ENCODE measurements at regions not wholly inside any gene's neighbourhood (a gene's known extent, or its start where the extent isn't known, plus 50 kb on each side); places are given as distances from the start of the nearest gene placed in this dataset.

- no peaks in the 10 kb centered on the region for H3K4me1 ChIP-seq (ENCODE audit: control insufficient read depth, insufficient read depth, low read length)
- H3K27ac ChIP-seq (ENCODE audit: low read length) = no peak overlapping the region
- no peaks in the 10 kb centered on the region for H3K27me3 ChIP-seq (ENCODE audit: control insufficient read depth, insufficient read depth, low read length)
- DNase-seq = no peak
- H3K36me3 ChIP-seq (ENCODE audit: control insufficient read depth, insufficient read depth, low read length) = no peaks in the 10 kb centered on the region
- no peak overlapping the region for H3K4me3 ChIP-seq (ENCODE audit: low read length)
- no peaks in the 10 kb centered on the region for H3K9me3 ChIP-seq (ENCODE audit: control insufficient read depth, low read depth, low read length)
- 80% methylated on average over 1 of the region's 7 CpGs for WGBS (ENCODE audit: insufficient coverage, low lambda C conversion rate)
These were observed 81.1 kb upstream of the RFX8 start for GRCh38 chr2:101556033-101556459.

GRCh38 chr2:101551336-101551888, 76.5 kb upstream of the RFX8 start:
- H3K9me3 ChIP-seq (ENCODE audit: control insufficient read depth, low read depth, low read length) = no peaks in the 10 kb centered on the region
- no peak overlapping the region for H3K27ac ChIP-seq (ENCODE audit: low read length)
- DNase-seq = no peak
- WGBS (ENCODE audit: insufficient coverage, low lambda C conversion rate) = 60% methylated on average over 1 of the region's 5 CpGs
- no peaks in the 10 kb centered on the region for H3K36me3 ChIP-seq (ENCODE audit: control insufficient read depth, insufficient read depth, low read length)
- H3K4me1 ChIP-seq (ENCODE audit: control insufficient read depth, insufficient read depth, low read length) = no peaks in the 10 kb centered on the region
- H3K27me3 ChIP-seq (ENCODE audit: control insufficient read depth, insufficient read depth, low read length) = no peaks in the 10 kb centered on the region
- H3K4me3 ChIP-seq (ENCODE audit: low read length) = no peak overlapping the region

GRCh38 chr2:101550555-101550954, 75.6 kb upstream of the RFX8 start:
- no CpG with 5 or more reads among the region's 3 CpGs for WGBS (ENCODE audit: insufficient coverage, low lambda C conversion rate)
- H3K4me3 ChIP-seq (ENCODE audit: low read length) = no peak overlapping the region
- H3K36me3 ChIP-seq (ENCODE audit: control insufficient read depth, insufficient read depth, low read length) = no peaks in the 10 kb centered on the region
- H3K27me3 ChIP-seq (ENCODE audit: control insufficient read depth, insufficient read depth, low read length) = no peaks in the 10 kb centered on the region
- no peak overlapping the region for H3K27ac ChIP-seq (ENCODE audit: low read length)
- H3K9me3 ChIP-seq (ENCODE audit: control insufficient read depth, low read depth, low read length) = no peaks in the 10 kb centered on the region
- no peaks in the 10 kb centered on the region for H3K4me1 ChIP-seq (ENCODE audit: control insufficient read depth, insufficient read depth, low read length)
- no peak for DNase-seq

GRCh38 chr2:101549371-101549770, 74.5 kb upstream of the RFX8 start:
- Histone ChIP-seq H3K4me1 (ENCODE audit: control insufficient read depth, insufficient read depth, low read length) (no peaks in the 10 kb centered on the region), H3K4me3 (ENCODE audit: low read length) (no peak overlapping the region), H3K36me3 (ENCODE audit: control insufficient read depth, insufficient read depth, low read length) (no peaks in the 10 kb centered on the region), H3K27ac (ENCODE audit: low read length) (no peak overlapping the region), H3K9me3 (ENCODE audit: control insufficient read depth, low read depth, low read length) (no peaks in the 10 kb centered on the region), H3K27me3 (ENCODE audit: control insufficient read depth, insufficient read depth, low read length) (no peaks in the 10 kb centered on the region)
- WGBS (ENCODE audit: insufficient coverage, low lambda C conversion rate) = 80% methylated on average over 1 of the region's 1 CpG
- no peak for DNase-seq

GRCh38 chr2:101546376-101547058, 71.6 kb upstream of the RFX8 start:
- Histone ChIP-seq H3K27ac (ENCODE audit: low read length) (no peak overlapping the region), H3K4me1 (ENCODE audit: control insufficient read depth, insufficient read depth, low read length) (no peaks in the 10 kb centered on the region), H3K36me3 (ENCODE audit: control insufficient read depth, insufficient read depth, low read length) (no peaks in the 10 kb centered on the region), H3K27me3 (ENCODE audit: control insufficient read depth, insufficient read depth, low read length) (no peaks in the 10 kb centered on the region), H3K4me3 (ENCODE audit: low read length) (no peak overlapping the region), H3K9me3 (ENCODE audit: control insufficient read depth, low read depth, low read length) (no peaks in the 10 kb centered on the region)
- WGBS (ENCODE audit: insufficient coverage, low lambda C conversion rate) = no CpG with 5 or more reads among the region's 2 CpGs
- DNase-seq = no peak

GRCh38 chr2:101545950-101546349, 71.0 kb upstream of the RFX8 start:
- Histone ChIP-seq H3K9me3 (ENCODE audit: control insufficient read depth, low read depth, low read length) (no peaks in the 10 kb centered on the region), H3K27me3 (ENCODE audit: control insufficient read depth, insufficient read depth, low read length) (no peaks in the 10 kb centered on the region), H3K4me1 (ENCODE audit: control insufficient read depth, insufficient read depth, low read length) (no peaks in the 10 kb centered on the region), H3K27ac (ENCODE audit: low read length) (no peak overlapping the region), H3K36me3 (ENCODE audit: control insufficient read depth, insufficient read depth, low read length) (no peaks in the 10 kb centered on the region), H3K4me3 (ENCODE audit: low read length) (no peak overlapping the region)
- DNase-seq = no peak

- no peak for DNase-seq
- no peaks in the 10 kb centered on the region for H3K9me3 ChIP-seq (ENCODE audit: control insufficient read depth, low read depth, low read length)
- no peak overlapping the region for H3K4me3 ChIP-seq (ENCODE audit: low read length)
- no peak overlapping the region for H3K27ac ChIP-seq (ENCODE audit: low read length)
- no CpG with 5 or more reads among the region's 3 CpGs for WGBS (ENCODE audit: insufficient coverage, low lambda C conversion rate)
- H3K4me1 ChIP-seq (ENCODE audit: control insufficient read depth, insufficient read depth, low read length) = no peaks in the 10 kb centered on the region
- no peaks in the 10 kb centered on the region for H3K36me3 ChIP-seq (ENCODE audit: control insufficient read depth, insufficient read depth, low read length)
- H3K27me3 ChIP-seq (ENCODE audit: control insufficient read depth, insufficient read depth, low read length) = no peaks in the 10 kb centered on the region
These were observed 65.6 kb upstream of the RFX8 start for GRCh38 chr2:101540518-101540917.

- no peaks in the 10 kb centered on the region for H3K36me3 ChIP-seq (ENCODE audit: control insufficient read depth, insufficient read depth, low read length)
- no peaks in the 10 kb centered on the region for H3K27me3 ChIP-seq (ENCODE audit: control insufficient read depth, insufficient read depth, low read length)
- no peak for DNase-seq
- 0% methylated on average over 1 of the region's 3 CpGs for WGBS (ENCODE audit: insufficient coverage, low lambda C conversion rate)
- H3K9me3 ChIP-seq (ENCODE audit: control insufficient read depth, low read depth, low read length) = no peaks in the 10 kb centered on the region
- no peak overlapping the region for H3K4me3 ChIP-seq (ENCODE audit: low read length)
- no peak overlapping the region for H3K27ac ChIP-seq (ENCODE audit: low read length)
- H3K4me1 ChIP-seq (ENCODE audit: control insufficient read depth, insufficient read depth, low read length) = no peaks in the 10 kb centered on the region
These were observed 63.2 kb upstream of the RFX8 start for GRCh38 chr2:101538076-101538475.

- DNase-seq = no peak
- no peaks in the 10 kb centered on the region for H3K36me3 ChIP-seq (ENCODE audit: control insufficient read depth, insufficient read depth, low read length)
- H3K4me1 ChIP-seq (ENCODE audit: control insufficient read depth, insufficient read depth, low read length) = no peaks in the 10 kb centered on the region
- WGBS (ENCODE audit: insufficient coverage, low lambda C conversion rate) = 34% methylated on average over 2 of the region's 9 CpGs
- H3K27ac ChIP-seq (ENCODE audit: low read length) = no peak overlapping the region
- H3K27me3 ChIP-seq (ENCODE audit: control insufficient read depth, insufficient read depth, low read length) = no peaks in the 10 kb centered on the region
- H3K4me3 ChIP-seq (ENCODE audit: low read length) = no peak overlapping the region
- peaks cover 6% of the 10 kb centered on the region for H3K9me3 ChIP-seq (ENCODE audit: control insufficient read depth, low read depth, low read length)
These were observed 59.3 kb upstream of the RFX8 start for GRCh38 chr2:101534149-101534611.

- no CpG with 5 or more reads among the region's 10 CpGs for WGBS (ENCODE audit: insufficient coverage, low lambda C conversion rate)
- Histone ChIP-seq H3K4me3 (ENCODE audit: low read length) (no peak overlapping the region), H3K27ac (ENCODE audit: low read length) (no peak overlapping the region), H3K36me3 (ENCODE audit: control insufficient read depth, insufficient read depth, low read length) (no peaks in the 10 kb centered on the region), H3K4me1 (ENCODE audit: control insufficient read depth, insufficient read depth, low read length) (no peaks in the 10 kb centered on the region), H3K27me3 (ENCODE audit: control insufficient read depth, insufficient read depth, low read length) (no peaks in the 10 kb centered on the region), H3K9me3 (ENCODE audit: control insufficient read depth, low read depth, low read length) (peaks cover 6% of the 10 kb centered on the region)
- no peak for DNase-seq
These were observed 58.7 kb upstream of the RFX8 start for GRCh38 chr2:101533561-101534148.

GRCh38 chr2:101528501-101528900, 53.6 kb upstream of the RFX8 start:
- Histone ChIP-seq H3K4me1 (ENCODE audit: control insufficient read depth, insufficient read depth, low read length) (no peaks in the 10 kb centered on the region), H3K27ac (ENCODE audit: low read length) (no peak overlapping the region), H3K9me3 (ENCODE audit: control insufficient read depth, low read depth, low read length) (peaks cover 6% of the 10 kb centered on the region), H3K27me3 (ENCODE audit: control insufficient read depth, insufficient read depth, low read length) (no peaks in the 10 kb centered on the region), H3K36me3 (ENCODE audit: control insufficient read depth, insufficient read depth, low read length) (no peaks in the 10 kb centered on the region), H3K4me3 (ENCODE audit: low read length) (no peak overlapping the region)
- no peak for DNase-seq
- no CpG with 5 or more reads among the region's 4 CpGs for WGBS (ENCODE audit: insufficient coverage, low lambda C conversion rate)

Data from large intestine (tissue), 3 donors.